Caki2 (cell line): ENCODE measurements at regions not wholly inside any gene's neighbourhood (a gene's known extent, or its start where the extent isn't known, plus 50 kb on each side); places are given as distances from the start of the nearest gene placed in this dataset.

Source experiments
- DNase-seq: peaks from one replicate; pipeline ENCODE4 v3.0.0-alpha.2; 2015; ENCODE audit warnings: low read depth
- in situ Hi-C: cut with HindIII; loops from 2 replicates; pipeline ENCODE4 v1.10.0; 2016; ENCODE audit warnings: low sequenced_read_pairs, low pct_unique_long_range_greater_than_20kb, mixed read lengths

DNA sequence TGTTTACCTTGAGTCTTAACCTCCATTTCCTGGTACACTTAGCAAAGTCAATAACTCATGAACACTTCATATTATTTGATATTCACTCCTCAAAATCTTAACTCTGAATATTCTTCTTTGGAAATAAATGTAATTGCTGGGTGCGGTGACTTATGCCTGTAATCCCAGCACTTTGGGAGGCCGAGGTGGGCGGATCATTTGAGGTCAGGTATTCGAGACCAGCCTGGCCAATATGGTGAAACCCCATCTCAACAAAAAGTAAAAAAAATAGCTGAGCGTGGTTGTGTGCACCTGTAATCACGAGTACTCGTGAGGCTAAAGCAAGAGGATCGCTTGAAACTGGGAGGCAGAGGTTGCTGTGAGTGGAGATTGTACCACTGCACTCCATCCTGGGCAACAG is 201.3 kb upstream of the DSEL start:
- DNase-seq: no peak
- in situ Hi-C loops: no loop called here

DNA sequence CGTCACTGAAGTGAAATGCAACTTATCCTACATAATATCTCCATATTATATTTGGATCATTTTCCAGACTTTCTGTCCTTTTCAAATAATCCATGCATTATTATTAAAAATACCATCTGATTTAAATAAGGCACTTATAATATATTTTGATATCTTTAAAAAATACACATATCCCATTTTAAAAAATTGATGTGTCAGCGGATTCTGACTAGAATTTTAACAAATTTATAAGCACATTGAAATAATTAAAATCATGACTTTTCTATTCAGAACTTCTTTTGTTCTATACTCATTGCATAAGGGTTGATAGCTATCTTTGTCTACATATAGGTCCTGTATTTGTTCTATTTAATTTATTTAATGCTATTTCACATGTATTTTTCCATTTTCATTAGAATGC is 199.0 kb upstream of the DSEL start:
- in situ Hi-C loops: no loop called here
- DNase-seq: no peak

DNA sequence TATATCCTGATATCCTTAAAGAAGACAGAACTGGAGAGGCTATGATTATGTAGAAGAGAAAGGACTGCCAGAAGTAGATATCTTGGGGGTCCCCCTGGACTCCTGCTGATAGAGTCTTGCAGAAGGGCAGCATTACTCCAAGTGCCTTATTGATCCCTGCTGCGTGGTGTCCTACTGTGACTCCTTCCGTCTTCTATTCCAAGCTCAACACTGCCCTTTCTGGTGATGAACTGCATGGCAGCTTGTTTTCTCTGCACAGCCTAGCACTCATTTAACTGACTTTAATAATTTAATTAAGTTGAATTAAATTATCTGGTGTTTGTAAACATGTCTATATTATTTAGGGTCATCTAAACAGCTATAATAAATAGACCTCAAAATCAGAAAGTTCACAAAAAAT is 194.1 kb upstream of the DSEL start:
- no peak for DNase-seq
- in situ Hi-C loops: no loop called here

DNA sequence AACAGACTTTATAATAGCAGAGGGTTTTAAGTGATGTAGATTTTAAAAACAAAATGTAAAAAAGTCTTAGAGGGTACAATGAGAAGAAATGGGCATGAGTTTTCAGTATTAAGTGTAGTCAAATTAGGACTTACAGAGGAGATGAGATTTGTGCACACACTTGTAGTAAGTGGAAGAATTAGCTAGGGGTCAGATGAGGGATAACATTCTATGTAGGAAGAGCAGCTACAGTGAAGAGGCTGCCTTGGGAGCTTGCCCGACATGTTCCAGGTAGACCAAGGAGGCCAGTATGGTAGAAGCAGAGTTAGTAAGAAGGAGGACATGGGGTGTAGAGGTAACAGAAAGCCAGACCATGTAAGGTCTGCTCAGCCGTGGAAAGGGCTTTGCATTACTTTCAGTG is 189.2 kb upstream of the DSEL start:
- DNase-seq: no peak
- in situ Hi-C loops: no loop called here

DNA sequence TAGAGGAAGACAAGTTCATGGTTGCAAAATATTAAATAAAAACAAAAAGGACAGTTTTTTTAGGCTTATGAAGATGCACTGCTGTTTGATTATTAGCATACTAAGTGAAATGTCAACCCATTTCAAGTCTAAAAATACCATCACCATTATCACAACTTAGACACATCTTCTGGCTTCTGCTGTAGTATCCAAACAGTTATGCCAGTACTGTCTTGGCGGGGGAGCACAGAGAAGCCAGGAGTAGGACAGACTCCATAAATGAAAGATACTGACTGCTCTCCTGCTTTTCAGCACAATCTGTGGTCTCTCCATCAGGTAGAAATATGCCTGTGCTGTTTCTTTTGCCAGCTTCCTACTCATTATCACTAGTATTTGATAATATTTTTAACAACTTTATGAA is 179.2 kb upstream of the DSEL start:
- no peak for DNase-seq
- in situ Hi-C loops: no loop called here

DNA sequence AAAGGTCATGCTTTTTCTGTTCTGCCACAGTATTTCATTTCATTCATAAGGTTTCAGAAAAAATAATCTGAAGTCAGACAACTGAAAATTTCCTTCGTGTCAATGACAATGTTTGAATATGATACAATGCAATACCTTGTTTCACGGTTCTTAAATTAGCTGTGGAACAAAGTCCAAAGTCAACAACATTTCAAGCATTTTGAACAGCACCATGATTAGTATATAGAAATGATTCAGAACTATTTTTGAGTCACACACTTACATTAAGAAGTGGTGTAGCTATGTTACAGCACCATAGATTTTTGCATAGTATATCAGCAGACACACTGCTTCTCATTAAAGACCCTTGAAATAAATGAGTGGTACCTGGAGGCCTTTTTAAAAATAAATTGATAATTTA is 178.3 kb upstream of the DSEL start:
- DNase-seq: no peak
- in situ Hi-C loops: no loop called here

DNA sequence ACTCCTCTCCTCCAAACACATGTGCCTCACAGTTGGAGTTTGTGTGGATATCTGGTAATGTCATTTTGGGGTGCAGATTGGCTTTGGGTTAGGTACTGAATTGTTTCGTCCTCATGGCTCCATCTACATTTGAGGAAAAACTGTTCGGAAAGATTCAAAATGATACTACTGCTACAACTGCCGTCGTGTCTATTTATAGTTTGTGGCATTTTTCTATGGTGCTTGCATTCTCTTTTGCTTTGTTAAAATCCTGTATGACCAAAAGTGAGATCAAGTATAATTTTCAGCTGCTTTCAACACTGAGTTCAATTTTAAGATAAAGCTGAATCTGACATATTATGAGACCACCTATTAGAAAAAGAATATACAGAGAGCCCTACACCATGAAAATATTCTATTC is 176.3 kb upstream of the DSEL start:
- no peak for DNase-seq
- in situ Hi-C loops: no loop called here

DNA sequence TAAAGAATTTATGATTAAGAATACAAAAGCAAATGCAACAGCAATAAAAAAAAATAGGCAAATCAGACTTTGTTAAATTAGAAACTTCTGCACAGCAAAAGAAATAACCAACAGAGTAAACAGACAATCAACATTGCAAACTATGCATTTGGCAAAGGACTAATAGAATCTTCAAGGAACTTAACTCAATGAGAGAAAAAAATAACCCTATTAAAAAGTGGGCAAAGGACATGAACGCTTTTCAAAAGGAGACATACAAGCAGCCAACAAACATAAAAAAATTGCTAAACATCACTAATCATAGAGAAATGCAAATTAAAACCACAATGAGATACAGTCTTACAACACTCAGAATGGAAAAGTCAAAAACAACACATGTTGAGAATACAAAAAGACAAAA is 166.0 kb upstream of the DSEL start:
- DNase-seq: no peak
- in situ Hi-C loops: no loop called here

DNA sequence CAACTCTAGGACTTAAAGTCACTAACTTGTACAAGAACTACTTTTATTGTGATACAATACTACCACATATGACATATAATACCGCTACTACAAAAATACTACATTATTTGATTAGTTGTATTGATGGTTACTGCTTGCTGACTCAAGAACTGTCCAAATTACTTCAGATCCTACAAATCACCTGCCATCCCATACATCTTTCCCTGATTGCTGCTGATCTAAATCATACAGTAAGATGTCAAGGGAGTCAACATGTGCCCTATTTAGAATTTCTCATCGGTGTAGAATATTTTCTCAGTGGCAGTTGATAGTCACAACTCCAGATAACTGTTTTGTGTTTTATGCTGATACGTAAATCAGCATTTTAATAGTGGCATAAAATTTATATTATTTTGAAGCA is 161.0 kb upstream of the DSEL start:
- in situ Hi-C loops: no loop called here
- no peak for DNase-seq

DNA sequence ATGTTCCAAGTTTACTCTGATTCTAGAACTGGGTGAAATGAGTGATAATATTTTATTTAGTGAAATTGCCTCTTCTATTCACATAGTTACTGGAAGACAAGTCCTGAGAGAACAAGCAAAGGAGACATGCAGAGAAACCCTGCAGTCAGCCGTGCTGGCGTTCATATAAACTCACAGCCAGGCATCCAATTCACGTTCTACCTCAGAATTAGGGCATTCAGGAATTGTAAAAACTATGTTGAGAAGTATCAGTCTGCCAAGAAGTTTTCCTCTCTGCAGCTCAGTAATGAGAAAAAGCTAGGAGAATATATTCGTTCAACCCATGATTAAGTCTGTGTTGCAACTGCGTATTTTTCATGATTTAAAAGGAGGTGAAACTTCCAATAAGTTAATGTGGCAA is 156.2 kb upstream of the DSEL start:
- in situ Hi-C loops: no loop called here
- no peak for DNase-seq

DNA sequence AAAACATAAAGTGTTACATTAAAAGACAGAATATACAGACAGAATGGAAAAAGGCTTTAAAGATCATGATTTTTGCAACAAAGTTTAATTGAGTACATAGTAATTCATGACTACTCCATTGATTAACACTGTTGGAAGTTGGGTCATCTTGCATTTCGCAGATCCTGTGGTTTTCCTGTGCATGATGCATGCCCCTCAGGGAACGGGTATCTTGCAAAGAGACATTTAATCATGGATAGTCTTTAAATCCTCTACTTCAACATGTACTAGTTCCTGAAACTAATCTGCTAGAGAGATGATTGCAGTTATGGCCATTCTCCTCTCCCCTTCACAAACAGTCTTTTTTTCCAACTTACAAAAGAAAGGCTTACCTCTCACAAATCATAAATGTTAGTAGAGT is 155.6 kb upstream of the DSEL start:
- DNase-seq: no peak
- in situ Hi-C loops: no loop called here

DNA sequence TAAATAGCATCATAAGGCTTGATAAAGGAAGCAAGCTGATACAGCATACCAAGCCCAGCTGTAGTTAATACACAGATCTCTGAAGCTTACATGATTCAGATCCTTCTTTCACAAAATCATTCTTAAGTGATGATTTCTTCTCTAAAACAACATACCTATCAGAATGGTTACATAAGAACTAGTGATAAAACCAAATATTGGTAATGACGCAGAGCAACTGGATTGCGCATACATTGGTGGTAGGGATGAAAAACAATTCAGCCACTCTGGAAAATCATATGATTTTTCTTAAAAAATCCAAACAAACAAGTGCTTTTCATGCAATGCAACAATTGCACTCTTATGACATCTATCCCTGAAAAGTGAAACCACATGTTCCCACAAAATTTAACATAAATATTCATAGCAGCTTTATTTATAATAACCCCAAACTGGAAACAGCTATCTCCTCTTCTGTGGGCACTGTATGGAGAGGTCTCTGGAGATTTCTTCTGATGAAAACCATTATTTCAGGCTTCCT is 153.6 kb upstream of the DSEL start:
- no peak for DNase-seq
- in situ Hi-C loops: no loop called here

DNA sequence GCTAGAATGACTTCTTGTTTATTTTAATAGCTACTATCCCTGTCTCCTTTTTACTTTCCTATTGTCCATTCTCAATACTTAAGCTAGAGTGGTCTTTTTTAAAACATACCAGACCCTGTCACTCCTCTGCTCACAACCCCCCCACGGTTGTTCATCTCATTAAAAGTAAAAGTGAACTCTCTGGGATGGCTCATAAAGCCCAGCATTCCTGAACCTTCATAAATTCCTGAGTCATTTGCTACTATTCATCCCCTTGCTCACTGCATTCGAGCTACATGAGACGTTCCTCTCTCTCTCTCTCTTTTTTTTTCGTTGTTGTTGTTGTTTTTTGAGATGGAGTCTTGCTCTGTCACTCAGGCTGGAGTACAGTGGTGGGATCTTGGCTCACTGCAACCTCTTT is 148.7 kb upstream of the DSEL start:
- DNase-seq: no peak
- in situ Hi-C loops: no loop called here

DNA sequence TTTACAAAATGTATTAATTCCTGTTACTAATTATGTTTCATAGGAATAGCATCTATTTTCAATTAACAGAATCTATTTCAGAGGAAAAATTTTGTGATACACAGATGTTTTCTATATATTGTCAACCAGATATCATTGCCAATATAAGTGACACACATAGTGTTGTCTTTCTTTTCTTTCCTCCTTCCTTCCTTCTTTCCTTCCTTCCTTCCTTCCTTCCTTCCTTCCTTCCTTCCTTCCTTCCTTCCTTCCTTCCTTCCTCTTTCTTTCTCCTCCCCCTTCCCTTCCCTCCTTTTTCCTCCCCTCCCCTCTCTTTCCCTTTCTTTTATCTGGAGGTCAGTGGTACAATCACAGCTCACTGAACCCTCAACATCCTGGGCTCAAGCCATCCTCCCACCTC is 146.5 kb upstream of the DSEL start:
- no peak for DNase-seq
- in situ Hi-C loops: no loop called here

DNA sequence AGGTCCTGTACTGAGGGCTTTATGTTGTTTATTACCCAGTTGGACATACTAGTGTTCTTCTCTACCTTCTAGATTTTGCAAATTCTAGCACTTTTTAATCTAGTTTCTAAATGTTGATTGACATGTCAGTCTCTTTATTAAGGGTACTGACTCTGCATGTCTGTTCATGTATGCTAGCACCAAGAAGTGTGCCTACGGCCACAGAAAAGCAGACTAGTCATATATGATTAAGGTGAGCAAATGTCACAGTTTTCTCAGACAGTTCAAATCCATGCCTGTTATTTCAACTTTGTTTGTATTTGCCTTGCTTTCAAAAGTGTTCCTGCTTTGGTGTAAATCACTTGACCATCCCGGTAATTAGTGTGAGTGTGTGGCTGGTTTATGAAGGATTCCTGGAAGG is 145.0 kb upstream of the DSEL start:
- in situ Hi-C loops: no loop called here
- no peak for DNase-seq

DNA sequence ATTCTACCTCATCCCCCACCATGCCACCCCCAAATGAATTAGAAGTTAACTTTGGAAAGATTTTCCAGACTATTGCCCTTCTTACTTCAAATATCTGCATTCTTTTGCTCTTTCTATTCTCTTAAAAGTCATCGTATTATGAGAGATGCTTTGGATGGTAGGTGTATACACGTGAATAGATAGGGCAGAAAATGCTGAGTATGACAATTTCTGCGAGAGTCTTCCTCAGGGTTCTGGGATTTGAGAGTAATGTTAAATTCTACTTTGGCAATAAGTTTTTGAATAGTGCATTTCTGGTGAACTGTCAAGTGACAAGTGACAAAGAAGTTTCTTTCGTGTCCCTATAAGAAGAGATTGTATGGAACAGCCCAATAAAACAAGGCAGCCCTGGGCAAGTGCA is 137.6 kb upstream of the DSEL start:
- in situ Hi-C loops: no loop called here
- no peak for DNase-seq

DNA sequence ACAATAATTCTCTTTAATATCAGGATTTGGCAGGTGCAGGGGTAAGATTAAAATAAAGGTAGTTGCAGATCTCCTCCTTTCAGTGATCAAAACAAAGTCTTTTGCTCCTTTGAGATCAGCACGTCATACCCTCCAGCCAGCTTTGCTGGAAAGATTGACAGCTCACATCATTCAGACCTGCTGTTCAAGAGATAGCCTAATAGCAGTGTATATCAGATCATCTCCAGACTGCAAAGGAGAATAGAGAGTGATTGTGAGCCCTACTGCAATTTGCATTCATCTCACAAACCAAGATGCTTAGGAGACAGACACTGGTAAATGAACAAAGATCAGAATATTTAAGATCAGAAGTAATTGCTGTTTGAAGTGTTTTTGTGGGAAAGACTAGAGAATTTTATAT is 135.8 kb upstream of the DSEL start:
- in situ Hi-C loops: no loop called here

DNA sequence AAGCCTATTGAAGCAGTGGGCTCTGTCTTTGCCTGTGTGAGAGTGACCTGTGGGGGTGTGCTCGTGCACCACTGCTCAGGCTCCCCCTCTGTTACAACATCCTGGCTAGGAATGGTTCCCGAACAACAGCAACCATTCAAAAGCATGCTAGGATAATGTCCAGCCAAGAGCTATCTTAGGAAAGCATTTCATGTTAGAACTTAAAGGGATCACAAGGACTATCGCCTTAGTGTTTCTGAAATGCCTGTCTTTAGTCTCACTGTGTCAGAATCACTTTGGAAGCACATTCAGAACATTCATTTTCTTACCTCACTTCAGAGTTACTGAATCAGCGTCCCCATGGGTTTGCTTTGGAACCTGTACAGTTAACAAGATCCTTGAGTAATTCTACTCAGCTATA is 134.9 kb upstream of the DSEL start:
- in situ Hi-C loops: no loop called here

More for the DNA sequence above, 135.8 kb upstream of the DSEL start:
- no peak for DNase-seq

DNA sequence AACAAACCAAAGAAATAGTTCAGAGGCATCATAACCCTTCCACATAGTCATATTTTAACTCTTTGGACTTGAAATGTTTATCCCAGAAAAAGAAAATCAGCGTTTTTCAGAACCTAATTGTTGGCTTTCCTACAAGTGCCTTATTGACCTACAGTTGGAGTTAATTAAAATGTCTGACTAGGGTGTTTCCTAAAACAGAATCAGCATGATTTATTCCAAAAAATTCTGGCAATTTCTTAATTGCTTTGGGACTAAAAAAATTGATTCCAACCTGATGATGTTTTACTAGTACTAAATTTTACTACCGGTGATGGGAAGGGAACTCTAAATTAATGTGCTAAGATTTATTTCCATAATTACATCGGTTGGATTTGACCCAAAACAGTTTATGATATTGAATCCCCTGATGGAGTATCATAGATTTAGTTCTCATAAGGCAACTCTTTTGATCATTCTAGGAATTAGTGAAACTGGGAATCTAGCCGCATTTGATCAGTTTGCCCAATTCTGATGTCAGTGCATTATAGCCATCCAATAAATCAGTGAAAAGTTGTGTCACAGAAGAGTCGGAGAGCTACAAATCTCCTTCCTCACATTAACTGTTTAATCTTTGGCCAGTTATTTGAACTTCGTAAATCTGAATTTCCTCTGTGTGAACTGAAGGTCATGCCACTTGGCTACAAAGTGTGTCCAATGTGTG is 134.3 kb upstream of the DSEL start:
- DNase-seq: no peak
- in situ Hi-C loops: no loop called here

More for the DNA sequence above, 134.9 kb upstream of the DSEL start:
- no peak for DNase-seq

DNA sequence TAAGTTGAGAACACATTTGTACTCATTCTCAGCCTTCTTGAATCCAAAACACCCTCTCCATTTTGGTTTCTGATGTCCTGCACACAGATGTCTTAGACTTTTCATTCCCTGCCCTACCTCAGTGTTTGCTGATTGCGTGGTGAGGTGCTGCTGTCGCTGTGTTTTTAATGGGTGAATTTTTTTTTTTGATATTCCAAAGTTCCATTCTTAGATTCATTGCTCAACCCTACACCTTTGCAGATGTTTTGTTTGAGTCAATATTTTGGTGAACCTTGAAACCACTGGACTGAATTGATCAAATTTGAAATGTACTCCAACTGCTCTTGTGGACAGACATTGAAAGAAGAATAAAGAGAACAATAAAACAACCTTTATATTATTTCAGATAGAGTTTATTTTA is 130.4 kb upstream of the DSEL start:
- DNase-seq: no peak
- in situ Hi-C loops: no loop called here

DNA sequence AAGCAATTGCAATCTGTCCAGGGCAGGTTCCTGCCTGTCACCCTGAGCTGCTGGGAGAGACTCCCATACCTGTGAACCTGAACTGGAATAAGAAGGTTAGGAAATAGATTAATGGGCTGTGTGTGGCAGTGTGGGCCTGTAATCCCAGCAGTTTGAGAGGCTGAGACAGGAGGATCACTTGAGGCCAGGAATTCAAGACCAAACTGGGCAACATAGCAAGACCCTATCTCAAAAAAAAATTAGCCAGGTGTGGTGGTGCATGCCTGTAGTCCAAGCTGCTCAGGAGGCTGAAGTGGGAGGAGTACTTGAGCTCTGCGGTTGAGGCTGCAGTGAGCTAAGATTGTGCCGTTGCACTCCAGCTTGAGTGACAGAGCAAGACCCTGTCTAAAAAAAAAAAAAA is 127.7 kb upstream of the DSEL start:
- in situ Hi-C loops: no loop called here

More for the DNA sequence above, 127.7 kb upstream of the DSEL start:
- no peak for DNase-seq
